ENCODE measurements at regions not wholly inside any gene's neighbourhood (a gene's known extent, or its start where the extent isn't known, plus 50 kb on each side); places are given as distances from the start of the nearest gene placed in this dataset.

- TF ChIP-seq CTCF (IDR thresholded peaks at IDR 0.05; ENCODE audit: insufficient read depth, low read depth, low read length): no peak
- no peak for TF ChIP-seq EZH2 (IDR thresholded peaks at IDR 0.05; ENCODE audit: insufficient read depth, low read length)
Observed at GRCh38 chr5:68116408-68116807, 99.1 kb upstream of the PIK3R1 start.

Measured in astrocyte (in vitro differentiated cells and primary cell).